SK-MEL-5 (cell line): ENCODE measurements at regions not wholly inside any gene's neighbourhood (a gene's known extent, or its start where the extent isn't known, plus 50 kb on each side); places are given as distances from the start of the nearest gene placed in this dataset.
A peak's percentile ranks its signal among the peaks of the same experiment; 100 is the strongest.

ENCODE experiments used
- DNase-seq: peaks from one replicate; pipeline ENCODE4 v3.0.0-alpha.2; 2016; ENCODE audit warnings: low read depth, low spot score
- in situ Hi-C: cut with HindIII; loops from 2 replicates; pipeline ENCODE4 v1.10.0; 2016; ENCODE audit warnings: low sequenced_read_pairs, high pct_unique_total_duplicates, low pct_unique_long_range_greater_than_20kb

GRCh38 chr2:74053959-74054715, 69.4 kb downstream of the TET3 start:
- in situ Hi-C loops, result no loop called here
- no peak for DNase-seq

- no peak for DNase-seq
- in situ Hi-C loops, result no loop called here
Observed at GRCh38 chr2:74059137-74059775, 74.5 kb downstream of the TET3 start.

- in situ Hi-C loops, result no loop called here
- no peak for DNase-seq
Observed at GRCh38 chr2:74063486-74063885, 78.8 kb downstream of the TET3 start.

GRCh38 chr2:74065456-74065855, 80.7 kb downstream of the TET3 start:
- DNase-seq, result no peak
- in situ Hi-C loops, result no loop called here

GRCh38 chr2:74066491-74067203, 81.1 kb downstream of the BOLA3 start:
- in situ Hi-C loops, result no loop called here
- DNase-seq, result no peak

- in situ Hi-C loops, result no loop called here
- DNase-seq, result no peak
Observed at GRCh38 chr2:74067221-74067747, 80.4 kb downstream of the BOLA3 start.

GRCh38 chr2:74070991-74071390, 76.7 kb downstream of the BOLA3 start:
- DNase-seq, result no peak
- in situ Hi-C loops, result no loop called here

GRCh38 chr2:74071426-74071825, 76.3 kb downstream of the BOLA3 start:
- no peak for DNase-seq
- in situ Hi-C loops, result no loop called here

GRCh38 chr2:74072565-74072964, 75.1 kb downstream of the BOLA3 start:
- no peak for DNase-seq
- in situ Hi-C loops, result no loop called here

GRCh38 chr2:74074487-74074886, 73.2 kb downstream of the BOLA3 start:
- in situ Hi-C loops, result no loop called here

GRCh38 chr2:74076074-74076470, 71.6 kb downstream of the BOLA3 start:
- in situ Hi-C loops, result no loop called here
- no peak for DNase-seq

More at GRCh38 chr2:74074487-74074886, 73.2 kb downstream of the BOLA3 start:
- DNase-seq, result no peak

- in situ Hi-C loops, result no loop called here
- peak; percentile 81 for DNase-seq
Observed at GRCh38 chr2:74077636-74078035, 70.1 kb downstream of the BOLA3 start.

- no peak for DNase-seq
- in situ Hi-C loops, result no loop called here
Observed at GRCh38 chr2:74078466-74078865, 69.2 kb downstream of the BOLA3 start.

- no peak for DNase-seq
- in situ Hi-C loops, result no loop called here
Observed at GRCh38 chr2:74079522-74080341, 68.0 kb downstream of the BOLA3 start.

GRCh38 chr2:74080346-74080745, 67.4 kb downstream of the BOLA3 start:
- no peak for DNase-seq
- in situ Hi-C loops, result no loop called here

- no peak for DNase-seq
- in situ Hi-C loops, result no loop called here
Observed at GRCh38 chr2:74081030-74081762, 66.5 kb downstream of the BOLA3 start.

GRCh38 chr2:74081763-74082110, 66.0 kb downstream of the BOLA3 start:
- in situ Hi-C loops, result no loop called here
- no peak for DNase-seq
